Calu3 (cell line): ENCODE measurements at regions not wholly inside any gene's neighbourhood (a gene's known extent, or its start where the extent isn't known, plus 50 kb on each side); places are given as distances from the start of the nearest gene placed in this dataset.
"Not testable (repeated sequence)": the region's sequence is repeated elsewhere in the genome, so short reads cannot be mapped to it uniquely, and the experiment has no call there.

Experiments
- BruUV-seq: library from RNA; stranded (reverse); fragments of 400-500 nt; replicated peaks from 2 replicates; lab custom pipeline; 2021; lab: Mats Ljungman, UMichigan
- CTCF ChIA-PET: fragments of 300-600 bp; sonication (Branson Sonifier 250); formaldehyde crosslinking; loops from one replicate; lab custom pipeline; 2022; ENCODE audit warnings: antibody characterized with exemption; lab: Charles Lee
- DNase-seq: peaks from one replicate; pipeline ENCODE4 v3.0.0; 2022
- H3K27ac Mint-ChIP-seq: one replicate; pipeline ENCODE4 v1.8.0; 2022; ENCODE audit warnings: mixed read lengths; ENCODE audit not compliant: unreplicated experiment
- H3K27me3 Mint-ChIP-seq: one replicate; pipeline ENCODE4 v1.8.0; 2022; ENCODE audit warnings: mixed read lengths; ENCODE audit not compliant: unreplicated experiment
- H3K36me3 Mint-ChIP-seq: one replicate; pipeline ENCODE4 v1.8.0; 2022; ENCODE audit warnings: mild to moderate bottlenecking, moderate library complexity, mixed read lengths; ENCODE audit not compliant: insufficient read depth, unreplicated experiment
- H3K4me1 Mint-ChIP-seq: one replicate; pipeline ENCODE4 v1.8.0; 2022; ENCODE audit warnings: mild to moderate bottlenecking, low read depth, mixed read lengths; ENCODE audit not compliant: unreplicated experiment
- H3K4me3 Mint-ChIP-seq: one replicate; pipeline ENCODE4 v1.8.0; 2022; ENCODE audit warnings: mild to moderate bottlenecking, low read depth, moderate library complexity, mixed read lengths; ENCODE audit not compliant: unreplicated experiment
- H3K9me3 Mint-ChIP-seq: one replicate; pipeline ENCODE4 v1.8.0; 2022; ENCODE audit warnings: low read depth, mixed read lengths; ENCODE audit not compliant: unreplicated experiment
- CTCF ChIP-seq: fragments of 200-600 bp; IDR thresholded peaks from one replicate; pipeline ENCODE4 v1.8.0; 2022; ENCODE audit warnings: antibody characterized with exemption; ENCODE audit not compliant: unreplicated experiment
- intact Hi-C: fragments of 100-400 bp; cut with micrococcal nuclease; formaldehyde crosslinking; loops from one replicate; pipeline ENCODE4 v1.10.0; 2022; ENCODE audit not compliant: unreplicated experiment

GRCh38 chr2:109690457-109690821 lies 76.3 kb downstream of the SOWAHC start:
- no TSS peak for BruUV-seq
- intact Hi-C loops: no loop called here
- H3K27me3 Mint-ChIP-seq: no peaks in the 10 kb centered on the region
- H3K4me3 Mint-ChIP-seq: peak overlapping the region; percentile 24
- peaks cover 15% of the 10 kb centered on the region for H3K36me3 Mint-ChIP-seq
- H3K4me1 Mint-ChIP-seq: peaks cover 49% of the 10 kb centered on the region
- CTCF ChIA-PET: interaction anchor here (0.7 to 2.1 kb wide), 4 partner anchors 9 to 46 kb away, joined by 3 to 9 read pairs (median 3); no protein-coding TSS in a partner anchor
- DNase-seq: no peak
- H3K9me3 Mint-ChIP-seq: no peaks in the 10 kb centered on the region
- TF ChIP-seq CTCF: no peak
- peak overlapping the region; percentile 64 for H3K27ac Mint-ChIP-seq

- peaks cover 11% of the 10 kb centered on the region for H3K36me3 Mint-ChIP-seq
- H3K4me3 Mint-ChIP-seq: peak overlapping the region; percentile 24
- intact Hi-C loops: no loop called here
- H3K9me3 Mint-ChIP-seq: no peaks in the 10 kb centered on the region
- DNase-seq: peak; percentile 69
- H3K27me3 Mint-ChIP-seq: no peaks in the 10 kb centered on the region
- CTCF ChIA-PET: interaction anchor here (0.7 to 2.1 kb wide), 4 partner anchors 8 to 47 kb away, joined by 3 to 9 read pairs (median 3); no protein-coding TSS in a partner anchor
- H3K27ac Mint-ChIP-seq: peak overlapping the region; percentile 64
- no TSS peak for BruUV-seq
- H3K4me1 Mint-ChIP-seq: peaks cover 49% of the 10 kb centered on the region
- no peak for TF ChIP-seq CTCF
Observed at GRCh38 chr2:109690822-109691541, 76.8 kb downstream of the SOWAHC start.

GRCh38 chr2:109692013-109692743 lies 78.0 kb downstream of the SOWAHC start:
- TF ChIP-seq CTCF: no peak
- no peak overlapping the region for H3K27ac Mint-ChIP-seq
- CTCF ChIA-PET: interaction anchor here (2.1 kb wide), 1 partner anchor 11 kb away, joined by 9 read pairs; no protein-coding TSS in a partner anchor
- H3K9me3 Mint-ChIP-seq: no peaks in the 10 kb centered on the region
- H3K36me3 Mint-ChIP-seq: peaks cover 11% of the 10 kb centered on the region
- no TSS peak for BruUV-seq
- no peak for DNase-seq
- H3K4me3 Mint-ChIP-seq: no peak overlapping the region
- peaks cover 52% of the 10 kb centered on the region for H3K4me1 Mint-ChIP-seq
- H3K27me3 Mint-ChIP-seq: no peaks in the 10 kb centered on the region
- intact Hi-C loops: no loop called here

GRCh38 chr2:109692831-109693230 lies 78.7 kb downstream of the SOWAHC start:
- H3K36me3 Mint-ChIP-seq: peaks cover 11% of the 10 kb centered on the region
- intact Hi-C loops, BruUV-seq, H3K27me3 Mint-ChIP-seq, H3K27ac Mint-ChIP-seq, DNase-seq, H3K9me3 Mint-ChIP-seq, H3K4me3 Mint-ChIP-seq, CTCF ChIA-PET: not testable (repeated sequence)
- H3K4me1 Mint-ChIP-seq: peaks cover 52% of the 10 kb centered on the region

GRCh38 chr2:109693292-109693691 lies 79.1 kb downstream of the SOWAHC start:
- intact Hi-C loops, H3K27me3 Mint-ChIP-seq, H3K27ac Mint-ChIP-seq, H3K9me3 Mint-ChIP-seq, BruUV-seq, CTCF ChIA-PET, H3K4me3 Mint-ChIP-seq, DNase-seq: not testable (repeated sequence)
- H3K4me1 Mint-ChIP-seq: peaks cover 52% of the 10 kb centered on the region
- H3K36me3 Mint-ChIP-seq: peaks cover 11% of the 10 kb centered on the region
